ENCODE measurements at regions not wholly inside any gene's neighbourhood (a gene's known extent, or its start where the extent isn't known, plus 50 kb on each side); places are given as distances from the start of the nearest gene placed in this dataset.
"Not testable (repeated sequence)": the region's sequence is repeated elsewhere in the genome, so short reads cannot be mapped to it uniquely, and the experiment has no call there.

DNA sequence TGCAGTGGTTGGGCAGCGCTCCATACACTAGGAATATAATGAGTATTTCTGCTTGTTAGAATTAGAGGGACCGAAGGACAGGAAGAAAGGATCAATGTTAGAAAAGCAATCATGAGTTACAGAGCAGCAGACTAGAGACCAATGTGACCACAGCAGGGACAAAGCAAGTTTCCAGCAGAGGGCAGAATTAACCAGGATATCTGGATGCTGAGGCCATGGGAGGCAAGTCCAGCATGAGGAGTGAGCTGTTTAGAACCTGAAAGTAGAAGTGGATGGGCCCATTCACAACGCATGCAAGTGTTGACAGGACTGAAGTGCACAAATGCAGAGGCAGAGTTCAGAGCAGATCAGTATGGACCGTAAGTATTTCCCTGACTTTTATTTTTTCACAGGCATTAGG lies 910.4 kb upstream of the GYPC start:
- intact Hi-C loops (cut with micrococcal nuclease): no loop called here
- ATAC-seq: peak; percentile 27
- DNase-seq: no peak

DNA sequence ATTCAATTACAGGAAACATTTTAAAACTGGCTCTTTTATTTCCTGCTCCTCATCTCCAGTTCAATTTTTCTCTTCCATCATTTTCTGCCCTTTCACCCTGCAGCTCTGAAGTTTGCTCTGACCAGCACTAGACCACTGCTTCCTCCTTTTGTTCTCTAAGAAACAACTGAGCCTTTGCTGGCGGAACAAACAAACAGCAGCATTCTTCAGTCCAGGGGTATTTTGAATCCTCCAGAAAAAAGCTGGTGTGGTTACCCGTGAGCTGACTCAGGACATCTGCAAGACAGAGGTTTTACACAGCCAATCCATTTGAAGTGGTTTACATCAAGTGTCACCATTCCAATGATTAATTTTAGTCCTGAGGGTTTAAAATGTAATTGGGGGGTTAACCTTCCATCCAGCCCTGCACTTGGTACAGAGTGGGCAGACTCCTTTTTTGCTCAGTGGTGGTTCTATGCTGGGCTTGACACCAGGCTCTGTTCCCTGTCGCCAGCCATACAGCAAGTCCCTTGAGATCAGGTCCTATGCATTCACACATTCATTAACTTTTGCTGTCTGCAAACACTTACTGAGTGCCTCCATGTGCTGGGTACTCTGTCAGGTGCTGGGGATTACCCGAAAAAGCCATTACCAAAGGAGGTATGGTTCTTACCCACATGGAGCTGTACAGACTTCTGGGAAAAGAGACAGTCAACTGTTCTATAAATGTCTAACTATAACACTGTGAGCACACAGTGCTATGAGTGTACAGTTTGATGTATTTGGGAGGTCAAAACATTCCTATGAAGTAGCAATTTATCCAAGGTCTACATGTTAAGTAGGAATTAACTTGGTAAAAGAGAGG lies 909.4 kb upstream of the GYPC start:
- DNase-seq: no peak
- intact Hi-C loops (cut with micrococcal nuclease): no loop called here
- ATAC-seq: no peak

DNA sequence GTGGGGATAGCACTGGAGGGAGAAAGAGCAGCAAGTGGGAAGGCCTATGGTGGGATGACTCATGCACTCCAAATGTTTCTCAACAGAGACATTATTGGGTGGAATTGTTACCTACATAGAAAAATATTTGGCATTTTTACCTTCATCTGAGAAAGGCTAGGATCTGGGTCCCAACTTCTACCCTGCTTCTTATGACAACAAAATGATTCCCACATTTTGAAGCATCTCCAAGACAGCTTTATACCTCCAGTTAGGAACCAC lies 908.9 kb upstream of the GYPC start:
- intact Hi-C loops (cut with micrococcal nuclease): no loop called here
- DNase-seq: no peak
- no peak for ATAC-seq

DNA sequence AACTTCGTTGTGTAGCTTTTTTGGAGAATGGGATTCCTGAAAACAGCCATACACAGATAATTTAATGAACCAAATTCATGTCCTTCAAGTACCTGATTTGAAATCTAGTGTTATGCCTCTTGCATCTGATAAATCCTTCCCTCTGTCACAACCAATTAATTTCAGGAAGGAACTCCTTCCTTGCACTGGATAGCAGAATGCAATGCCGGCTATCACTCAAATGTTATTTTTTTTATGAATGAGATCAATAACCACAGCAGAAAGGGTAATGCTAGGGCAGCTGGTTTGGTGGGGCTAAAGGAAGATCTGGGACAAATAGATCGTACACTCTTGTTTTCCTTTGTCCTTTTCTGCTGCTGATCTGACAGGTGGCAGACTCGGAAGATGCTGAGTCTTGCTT lies 899.5 kb upstream of the GYPC start:
- intact Hi-C loops (cut with micrococcal nuclease): no loop called here
- no peak for ATAC-seq
- no peak for DNase-seq

DNA sequence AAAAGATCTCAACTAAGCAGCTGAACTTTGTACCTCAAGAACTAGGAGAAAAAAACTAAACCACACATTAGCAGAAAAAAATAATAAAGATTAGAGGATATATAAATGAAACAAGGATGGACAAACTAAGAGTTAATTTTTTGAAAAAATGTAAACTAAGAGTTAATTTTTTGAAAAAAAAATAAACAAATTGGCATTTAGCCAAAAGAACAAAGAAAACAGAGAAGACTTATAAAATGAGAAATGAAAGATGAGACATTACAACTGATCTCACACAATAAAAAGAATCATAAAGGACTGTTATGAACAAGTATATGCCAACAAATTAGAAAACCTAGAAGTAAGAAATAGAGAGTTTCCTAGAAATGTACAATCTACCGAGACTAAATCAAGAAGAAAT lies 859.2 kb upstream of the GYPC start:
- ATAC-seq: no peak
- DNase-seq: no peak
- intact Hi-C loops (cut with micrococcal nuclease): no loop called here

DNA sequence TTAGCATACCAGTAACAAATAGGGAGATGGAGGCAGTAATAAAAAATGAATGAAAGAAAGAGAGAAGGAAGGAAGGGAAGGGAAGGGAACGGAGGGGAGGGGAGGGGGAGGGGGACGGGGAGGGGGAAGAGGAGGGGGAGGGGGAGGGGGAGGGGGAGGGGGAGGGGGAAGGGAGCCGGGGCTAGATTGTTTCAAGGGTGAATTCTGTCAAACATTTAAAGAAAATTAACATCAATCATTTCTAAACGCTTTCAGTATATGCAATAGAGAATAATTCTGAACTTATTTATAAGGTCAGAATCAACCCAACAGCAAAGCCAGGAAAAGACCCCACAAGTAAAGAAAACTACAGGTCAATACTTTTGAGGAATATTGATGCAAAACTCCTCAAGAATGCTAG lies 858.8 kb upstream of the GYPC start:
- intact Hi-C loops (cut with micrococcal nuclease): no loop called here
- no peak for ATAC-seq
- DNase-seq: no peak

DNA sequence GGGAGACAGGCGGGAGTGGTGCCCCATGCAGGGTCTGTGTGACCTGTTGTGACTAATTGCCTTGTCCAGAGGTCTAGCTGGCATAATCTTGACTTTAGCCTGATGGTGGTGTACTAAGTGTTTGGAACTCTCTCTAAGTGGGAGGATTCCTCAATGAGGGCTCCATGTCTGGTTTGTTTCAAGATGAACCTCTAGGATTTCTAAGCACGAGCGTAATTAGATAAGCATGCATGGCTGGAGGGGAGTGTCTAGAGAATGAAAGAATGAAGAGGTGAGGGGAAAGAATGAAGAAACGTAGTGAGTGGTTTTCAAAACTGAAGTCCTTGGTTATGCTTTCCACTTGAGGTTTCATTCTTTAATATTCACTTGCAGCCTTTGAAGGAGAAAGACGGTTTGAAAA lies 833.2 kb upstream of the GYPC start:
- no peak for ATAC-seq
- intact Hi-C loops (cut with micrococcal nuclease): no loop called here
- DNase-seq: no peak

DNA sequence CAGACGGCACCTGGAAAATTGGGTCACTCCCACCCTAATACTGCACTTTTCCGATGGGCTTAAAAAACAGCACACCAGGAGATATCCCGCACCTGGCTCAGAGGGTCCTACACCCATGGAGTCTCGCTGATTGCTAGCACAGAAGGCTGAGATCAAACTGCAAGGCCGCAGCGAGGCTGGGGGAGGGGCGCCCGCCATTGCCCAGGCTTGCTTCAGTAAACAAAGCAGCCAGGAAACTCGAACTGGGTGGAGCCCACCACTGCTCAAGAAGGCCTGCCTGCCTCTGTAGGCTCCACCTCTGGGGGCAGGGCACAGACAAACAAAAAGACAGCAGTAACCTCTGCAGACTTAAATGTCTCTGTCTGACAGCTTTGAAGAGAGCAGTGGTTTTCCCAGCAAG lies 830.2 kb upstream of the GYPC start:
- ATAC-seq; intact Hi-C loops (cut with micrococcal nuclease); DNase-seq: not testable (repeated sequence)

DNA sequence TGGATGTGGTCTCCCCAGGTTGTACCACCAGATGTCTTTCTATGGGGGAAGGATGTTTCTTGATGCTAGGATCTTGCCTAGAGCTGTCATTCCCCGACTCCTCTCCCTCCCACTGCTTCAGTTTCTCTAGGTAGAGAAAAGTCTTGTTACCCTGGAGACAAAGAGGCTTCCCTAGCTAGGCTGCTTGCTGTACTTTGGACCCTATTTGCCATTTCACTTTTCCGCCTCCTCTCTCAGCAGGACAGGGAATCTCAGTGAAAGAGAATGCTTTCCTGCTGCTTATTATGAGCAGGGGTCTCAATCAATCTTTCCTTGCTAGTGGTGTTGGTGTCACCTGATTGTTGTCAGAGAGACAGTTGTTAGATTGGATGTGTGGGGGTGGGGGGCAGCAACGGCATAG lies 818.8 kb upstream of the GYPC start:
- no peak for DNase-seq
- ATAC-seq: no peak
- intact Hi-C loops (cut with micrococcal nuclease): no loop called here

DNA sequence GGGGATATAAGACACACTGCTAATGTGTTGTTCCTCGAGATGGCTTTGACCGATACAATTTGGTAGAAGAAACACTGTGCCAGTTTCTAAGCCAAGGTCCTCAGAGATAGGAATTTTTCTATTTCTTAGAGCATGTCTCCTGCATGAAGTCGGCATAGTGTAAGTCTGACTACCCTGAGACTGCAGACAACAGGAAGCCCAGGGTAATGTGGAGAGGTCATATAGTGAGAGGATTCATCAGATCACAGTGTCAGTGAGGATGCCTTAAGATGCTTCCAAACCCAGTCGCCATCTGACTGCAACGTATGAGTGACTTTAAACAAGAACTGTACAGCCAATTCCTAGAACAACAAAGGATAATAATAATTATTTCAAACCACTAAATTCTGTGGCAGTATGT lies 818.3 kb upstream of the GYPC start:
- DNase-seq (no peak), ATAC-seq (no peak)
- intact Hi-C loops (cut with micrococcal nuclease): no loop called here

DNA sequence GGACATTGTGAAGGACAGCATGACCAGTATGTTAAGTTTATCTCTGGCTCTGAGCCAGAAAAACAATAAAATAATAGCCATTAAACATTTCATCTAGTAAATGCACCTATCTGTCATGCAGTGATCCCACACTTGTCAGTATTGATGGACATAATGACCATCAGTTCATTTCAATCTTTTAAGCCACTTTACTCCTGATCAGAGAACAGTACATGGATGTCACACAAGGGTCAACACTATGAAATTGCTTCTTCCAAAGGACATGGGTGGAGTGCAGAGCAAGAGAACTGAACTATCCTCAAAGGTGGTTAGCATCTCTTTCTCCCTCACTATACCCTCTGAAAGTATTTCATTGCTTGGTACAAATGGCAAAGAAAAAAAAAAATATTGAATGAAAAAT lies 816.0 kb upstream of the GYPC start:
- intact Hi-C loops (cut with micrococcal nuclease): no loop called here
- ATAC-seq (no peak), DNase-seq (no peak)

DNA sequence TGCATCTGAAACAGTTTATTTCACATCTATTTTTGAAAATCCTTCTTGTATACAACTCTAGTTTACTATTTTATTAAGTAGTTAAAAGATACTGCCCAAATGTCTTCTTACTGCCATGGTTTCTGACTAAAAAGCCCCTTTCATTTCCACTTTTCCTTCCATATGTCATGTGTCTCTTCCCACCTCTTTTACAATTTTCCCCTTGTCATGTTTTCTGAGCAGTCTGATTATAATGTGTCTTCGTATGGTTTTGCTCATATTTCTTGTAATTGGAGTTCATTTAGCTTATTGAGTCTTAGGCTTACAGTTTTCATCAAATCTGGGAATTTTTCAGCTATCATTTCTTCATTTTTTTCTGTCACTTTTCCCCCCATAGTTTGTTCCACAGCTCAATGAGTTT lies 813.9 kb upstream of the GYPC start:
- ATAC-seq: no peak
- DNase-seq: no peak
- intact Hi-C loops (cut with micrococcal nuclease): no loop called here

DNA sequence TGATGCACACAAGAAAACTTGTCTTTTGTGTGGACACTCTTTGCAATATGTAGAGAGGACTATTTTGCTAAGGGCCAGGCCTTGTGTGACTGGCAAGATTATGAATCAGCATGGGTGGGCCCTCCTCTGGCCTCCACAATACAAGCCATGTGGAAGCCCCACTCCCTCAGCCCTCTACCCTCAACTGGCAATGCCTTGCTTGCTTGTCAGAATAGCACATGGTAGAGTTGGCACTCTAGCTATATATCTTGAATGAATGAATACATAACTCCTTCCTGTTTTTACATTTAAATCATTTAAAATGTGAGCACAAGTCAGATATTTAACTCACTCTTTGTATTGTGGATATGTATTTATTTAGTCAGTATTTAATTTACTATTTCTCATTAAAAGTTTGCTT lies 805.4 kb upstream of the GYPC start:
- ATAC-seq (no peak), DNase-seq (no peak)
- intact Hi-C loops (cut with micrococcal nuclease): no loop called here

DNA sequence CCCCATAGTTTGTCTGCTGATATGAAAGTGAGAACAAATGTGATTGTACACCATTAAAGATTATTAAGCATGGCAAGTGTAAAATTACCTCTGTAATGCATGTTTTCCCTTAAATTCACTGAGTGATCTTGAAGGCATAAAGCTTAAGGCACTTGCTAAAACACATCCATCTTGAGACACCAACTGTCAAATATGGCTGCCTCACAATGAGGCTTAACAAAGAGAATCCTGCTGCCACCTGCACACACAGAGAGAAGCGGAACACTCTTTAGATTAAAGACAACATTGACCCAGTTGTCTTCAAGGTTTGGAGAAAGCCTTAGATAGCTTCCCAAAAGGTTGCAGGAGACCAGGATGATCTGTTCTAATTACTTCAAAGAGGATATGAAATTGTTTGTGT lies 803.6 kb upstream of the GYPC start:
- no peak for ATAC-seq
- intact Hi-C loops (cut with micrococcal nuclease): no loop called here
- DNase-seq: no peak

DNA sequence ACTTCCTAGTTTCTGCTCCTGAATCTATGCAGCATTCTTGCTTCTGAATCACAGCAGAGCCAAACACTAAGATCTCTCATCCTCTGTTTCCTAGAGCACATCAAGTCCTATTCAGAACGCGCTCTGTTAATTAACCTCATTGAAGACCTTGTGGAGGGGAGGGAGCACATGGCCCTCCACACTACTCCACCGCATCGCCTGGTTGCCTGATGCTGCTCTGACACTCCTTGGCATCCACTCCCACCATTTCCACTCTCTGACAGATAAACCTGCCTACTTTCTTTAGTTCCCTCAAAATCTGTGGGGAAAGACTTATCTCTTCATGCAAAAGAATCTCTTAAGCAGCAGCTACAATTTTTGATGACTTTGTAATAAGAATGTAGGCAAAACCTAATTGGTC lies 802.3 kb upstream of the GYPC start:
- DNase-seq (no peak), ATAC-seq (no peak)
- intact Hi-C loops (cut with micrococcal nuclease): no loop called here

DNA sequence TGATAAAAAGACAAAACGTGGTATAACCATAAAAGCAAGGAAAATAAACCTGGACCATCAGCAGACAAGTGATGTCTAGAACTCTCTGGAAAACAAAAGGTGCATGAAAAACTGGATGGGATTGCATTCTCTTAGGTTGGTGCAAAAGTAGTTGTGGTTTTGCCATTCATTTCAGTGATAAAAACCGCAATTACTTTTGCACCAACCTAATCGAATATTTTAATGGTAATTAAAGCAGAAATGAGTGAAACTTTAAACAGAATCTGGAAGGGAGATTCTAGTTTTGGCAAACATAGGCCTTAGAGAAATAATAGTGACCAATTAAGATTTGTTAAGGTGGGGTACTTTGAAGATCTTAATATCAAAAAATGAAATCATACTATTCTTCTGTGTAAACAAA lies 800.8 kb upstream of the GYPC start:
- no peak for ATAC-seq
- intact Hi-C loops (cut with micrococcal nuclease): no loop called here
- no peak for DNase-seq

DNA sequence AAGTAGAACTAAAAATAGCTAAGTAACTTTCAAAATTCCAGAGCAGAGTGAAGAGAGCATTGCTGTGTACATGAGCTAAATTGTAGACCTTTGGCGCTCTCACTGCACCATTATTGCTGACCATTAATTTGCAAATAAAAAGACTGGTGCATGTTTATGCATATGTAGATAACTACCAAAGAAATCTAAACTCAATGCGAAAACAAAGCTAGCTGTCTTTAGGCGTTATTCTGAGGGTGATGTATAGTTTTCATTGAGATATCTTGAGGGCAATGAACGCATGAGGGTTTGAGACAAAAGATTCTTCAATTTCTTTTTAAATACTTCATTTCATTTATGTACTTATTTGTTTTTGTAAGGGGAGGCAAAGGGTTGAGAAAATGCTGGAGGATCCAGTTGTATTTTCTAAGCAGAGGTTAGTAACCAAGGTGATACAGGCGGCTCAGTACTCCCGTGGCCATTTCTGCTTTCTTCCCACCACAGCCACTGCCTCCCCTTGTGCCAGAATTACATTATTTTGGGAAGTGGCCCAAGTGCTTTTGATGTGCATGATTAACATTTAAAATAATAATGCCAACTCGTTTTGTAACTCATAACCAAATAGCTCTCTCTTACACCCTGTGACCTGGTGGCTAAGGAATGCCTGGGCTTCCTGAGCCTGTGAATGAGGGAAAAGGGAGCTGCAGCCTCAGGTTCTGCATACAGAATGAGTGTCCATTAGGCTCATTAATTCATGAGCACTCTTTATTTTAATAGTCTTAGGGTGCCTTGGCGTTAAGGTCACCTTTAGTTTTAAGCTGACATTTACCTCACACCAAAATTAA lies 797.8 kb upstream of the GYPC start:
- no peak for ATAC-seq
- no peak for DNase-seq
- intact Hi-C loops (cut with micrococcal nuclease): no loop called here

DNA sequence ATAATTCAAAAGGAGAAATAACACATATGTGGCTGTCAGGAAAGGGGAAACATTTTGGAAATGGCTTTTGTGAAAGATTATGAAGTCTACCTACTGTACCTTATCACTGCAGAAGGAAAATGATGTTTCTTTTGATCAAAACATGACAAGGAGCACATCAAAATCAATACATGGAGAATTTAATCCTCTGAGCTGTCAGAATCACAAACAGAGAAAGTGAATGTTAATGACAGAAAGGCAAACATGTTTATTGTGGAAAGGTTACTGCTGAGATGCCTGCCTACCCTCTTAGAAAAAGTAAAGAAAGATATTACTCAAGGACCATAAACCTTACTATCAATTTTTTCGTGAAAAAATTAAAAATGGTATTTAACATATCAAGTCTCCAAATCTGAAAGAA lies 794.5 kb upstream of the GYPC start:
- no peak for DNase-seq
- intact Hi-C loops (cut with micrococcal nuclease): no loop called here
- ATAC-seq: no peak

DNA sequence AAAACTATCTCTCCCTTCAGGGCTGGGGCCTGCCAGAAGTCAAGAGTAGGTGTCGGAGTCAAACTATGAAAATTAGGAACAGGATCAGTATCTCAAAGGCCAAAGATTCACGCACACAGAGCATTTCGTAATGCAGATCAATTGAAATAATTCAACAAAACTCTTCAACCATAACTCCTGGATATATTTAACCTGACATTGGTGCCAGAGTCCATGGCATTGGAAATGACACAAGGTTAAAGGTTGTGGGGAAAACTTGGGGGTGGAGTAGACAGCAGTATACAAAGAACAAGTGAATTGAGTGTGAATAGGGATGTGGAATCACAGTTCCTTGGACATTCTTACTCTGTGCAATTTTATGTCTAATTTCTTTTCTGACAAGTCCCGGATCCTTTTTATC lies 788.0 kb upstream of the GYPC start:
- intact Hi-C loops (cut with micrococcal nuclease): no loop called here
- no peak for DNase-seq
- ATAC-seq: no peak

DNA sequence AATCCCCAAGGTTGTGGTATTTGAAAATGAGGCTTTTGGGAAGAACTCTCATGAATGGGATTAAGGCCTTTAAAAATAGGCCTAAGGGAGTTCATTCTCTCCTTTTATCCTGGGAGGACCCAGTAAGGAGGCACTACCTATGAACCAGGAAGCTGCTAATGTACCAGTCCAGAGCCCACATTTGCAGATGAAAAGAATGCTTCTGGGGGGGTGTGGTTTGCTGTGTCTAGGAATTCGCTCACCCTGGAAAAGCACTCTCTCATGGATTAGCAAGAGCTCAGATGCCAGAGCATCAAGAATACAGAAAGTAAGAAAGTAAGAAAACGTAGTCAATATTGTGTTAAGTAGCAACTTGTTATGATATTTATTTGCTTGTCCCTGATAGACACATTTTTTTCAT lies 785.7 kb upstream of the GYPC start:
- DNase-seq (no peak), ATAC-seq (no peak)
- intact Hi-C loops (cut with micrococcal nuclease): no loop called here

DNA sequence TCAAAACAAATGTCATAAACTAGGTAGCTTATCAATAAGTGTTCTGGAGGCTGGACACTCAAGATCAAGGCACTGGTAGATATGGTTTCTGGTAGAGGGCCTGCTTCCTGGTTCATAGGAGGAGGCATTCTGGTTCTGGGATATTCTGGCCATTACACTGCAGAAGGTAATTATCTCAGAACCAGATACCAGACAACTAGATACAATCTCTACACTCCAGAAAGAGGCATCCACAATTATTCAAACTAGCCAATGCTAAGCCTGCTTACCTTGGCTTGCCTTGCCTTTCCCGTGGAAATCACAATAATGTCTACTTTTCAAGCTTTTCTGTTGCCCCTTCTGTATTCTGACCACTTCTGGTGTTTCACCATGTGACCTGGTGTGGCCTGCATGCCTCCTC lies 785.2 kb upstream of the GYPC start:
- no peak for DNase-seq
- intact Hi-C loops (cut with micrococcal nuclease): no loop called here
- no peak for ATAC-seq

Data from left ventricle myocardium superior (tissue), 1 donor.